GM23248 (cell line): ENCODE measurements at regions not wholly inside any gene's neighbourhood (a gene's known extent, or its start where the extent isn't known, plus 50 kb on each side); places are given as distances from the start of the nearest gene placed in this dataset.
"Not testable (repeated sequence)": the region's sequence is repeated elsewhere in the genome, so short reads cannot be mapped to it uniquely, and the experiment has no call there.

ENCODE experiments used
- DNase-seq: peaks from one replicate; pipeline ENCODE4 v3.0.0-alpha.2; 2015
- H2AFZ ChIP-seq: fragments of 200-600 bp; sonication (generic); 2 replicates; pipeline ENCODE4 v1.6.1; 2016; ENCODE audit warnings: antibody characterized with exemption
- H3F3A ChIP-seq: fragments of 200-600 bp; sonication (generic); 2 replicates; pipeline ENCODE4 v1.6.1; 2016; ENCODE audit warnings: mild to moderate bottlenecking, antibody characterized with exemption, mixed run types; ENCODE audit not compliant: insufficient read depth
- H3K27ac ChIP-seq: fragments of 200-600 bp; sonication (generic); 2 replicates; pipeline ENCODE4 v1.5.1; 2016; ENCODE audit warnings: mild to moderate bottlenecking
- H3K27me3 ChIP-seq: fragments of 200-600 bp; sonication (generic); replicated peaks from 2 replicates; pipeline ENCODE4 v1.6.1; 2016; ENCODE audit warnings: mild to moderate bottlenecking; ENCODE audit not compliant: insufficient read depth
- H3K36me3 ChIP-seq: fragments of 200-600 bp; sonication (generic); 2 replicates; pipeline ENCODE4 v1.6.1; 2016; ENCODE audit warnings: low read depth, mild to moderate bottlenecking
- H3K4me1 ChIP-seq: fragments of 200-600 bp; sonication (generic); 2 replicates; pipeline ENCODE4 v1.6.1; 2016; ENCODE audit warnings: mild to moderate bottlenecking; ENCODE audit not compliant: insufficient read depth
- H3K4me2 ChIP-seq: fragments of 200-600 bp; sonication (generic); one replicate; pipeline ENCODE4 v1.6.1; 2016; ENCODE audit warnings: mild to moderate bottlenecking; ENCODE audit not compliant: unreplicated experiment
- H3K4me3 ChIP-seq: fragments of 200-600 bp; sonication (generic); 2 replicates; pipeline ENCODE4 v1.5.1; 2016; ENCODE audit warnings: mild to moderate bottlenecking
- H3K79me2 ChIP-seq: fragments of 200-600 bp; sonication (generic); 2 replicates; pipeline ENCODE4 v1.6.1; 2016; ENCODE audit warnings: mild to moderate bottlenecking; ENCODE audit not compliant: insufficient read depth
- H3K9ac ChIP-seq: fragments of 200-600 bp; sonication (generic); 2 replicates; pipeline ENCODE4 v1.6.1; 2016; ENCODE audit warnings: mild to moderate bottlenecking
- H3K9me2 ChIP-seq: fragments of 200-600 bp; sonication (generic); 2 replicates; pipeline ENCODE4 v1.6.1; 2016; ENCODE audit warnings: mixed run types, mild to moderate bottlenecking, moderate library complexity; ENCODE audit not compliant: insufficient read depth
- H3K9me3 ChIP-seq: fragments of 200-600 bp; sonication (generic); one replicate; pipeline ENCODE4 v1.6.1; 2017; ENCODE audit warnings: low read depth
- H4K20me1 ChIP-seq: fragments of 200-600 bp; sonication (generic); 2 replicates; pipeline ENCODE4 v1.6.0; 2016; ENCODE audit not compliant: insufficient read depth
- EZH2 ChIP-seq: fragments of 200-600 bp; sonication (generic); IDR thresholded peaks from 2 replicates; pipeline ENCODE4 v1.6.1; 2018; ENCODE audit warnings: antibody characterized with exemption, mild to moderate bottlenecking; ENCODE audit not compliant: insufficient read depth, poor library complexity, severe bottlenecking
- EZH2phosphoT487 ChIP-seq: fragments of 200-600 bp; sonication (generic); IDR thresholded peaks from 2 replicates; pipeline ENCODE4 v1.6.1; 2018; ENCODE audit warnings: antibody characterized with exemption, moderate library complexity, mild to moderate bottlenecking, low read depth; ENCODE audit not compliant: insufficient read depth
- WGBS, 2 experiments: methylation state at CpG; one replicate each; pipeline ENCODE4 v1.1.6; 2015 to 2017; ENCODE audit warnings: low lambda C conversion rate in 2 of 2, low coverage in 1 of 2; ENCODE audit errors: missing lambda C conversion rate in 2 of 2; 5-methylcytosine and 5-hydroxymethylcytosine counted together
- in situ Hi-C: fragments of 300-500 bp; cut with MboI; formaldehyde crosslinking; loops from 2 replicates; pipeline ENCODE4 v1.15.0; 2020

DNA sequence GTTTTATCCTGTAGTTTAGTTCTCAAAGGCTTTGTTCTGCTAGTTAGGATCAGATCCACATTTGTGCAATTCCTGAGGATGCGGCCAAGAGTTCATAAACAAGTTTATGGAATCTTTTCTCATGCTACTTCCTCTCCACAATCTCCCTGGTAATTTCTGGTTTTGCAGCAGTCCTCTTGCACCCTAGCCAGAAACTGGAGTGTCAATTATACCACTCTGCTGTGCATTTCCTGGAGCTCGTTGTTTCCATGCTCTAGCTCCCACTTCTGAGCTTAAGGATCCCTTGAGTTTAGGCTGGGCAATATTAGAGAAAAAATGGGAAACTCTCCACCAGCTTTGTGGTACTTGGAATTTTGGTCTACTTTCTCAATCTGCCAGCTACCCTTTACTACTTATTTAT, 474.7 kb downstream of the DIRAS2 start:
- Histone ChIP-seq H2AFZ (no peak overlapping the region), H3K9ac (no peak overlapping the region), H4K20me1 (no peaks in the 10 kb centered on the region), H3K27me3 (no peaks in the 10 kb centered on the region), H3K36me3 (no peaks in the 10 kb centered on the region), H3K27ac (no peak overlapping the region), H3K79me2 (no peaks in the 10 kb centered on the region), H3K4me1 (no peaks in the 10 kb centered on the region), H3K9me3 (no peaks in the 10 kb centered on the region), H3K9me2 (no peaks in the 10 kb centered on the region), H3F3A (no peaks in the 10 kb centered on the region), H3K4me2 (no peak overlapping the region), H3K4me3 (no peak overlapping the region)
- DNase-seq, result no peak
- WGBS, 2 experiments, result 9 to 13% methylated on average over 2 of the region's 2 CpGs
- in situ Hi-C loops, result no loop called here
- TF ChIP-seq EZH2phosphoT487, result no peak
- no peak for TF ChIP-seq EZH2

GRCh38 chr9:90169490-90169889, 473.1 kb downstream of the DIRAS2 start:
- H3K79me2 ChIP-seq, result no peaks in the 10 kb centered on the region
- TF ChIP-seq EZH2phosphoT487 (no peak), EZH2 (no peak)
- no peaks in the 10 kb centered on the region for H3F3A ChIP-seq
- no peak overlapping the region for H3K4me3 ChIP-seq
- no peaks in the 10 kb centered on the region for H3K36me3 ChIP-seq
- H2AFZ ChIP-seq, result no peak overlapping the region
- no peak overlapping the region for H3K4me2 ChIP-seq
- no peaks in the 10 kb centered on the region for H3K9me2 ChIP-seq
- no peaks in the 10 kb centered on the region for H3K4me1 ChIP-seq
- DNase-seq, result no peak
- no peaks in the 10 kb centered on the region for H4K20me1 ChIP-seq
- no peak overlapping the region for H3K9ac ChIP-seq
- WGBS, 2 experiments, result 7 to 23% methylated on average over 2 of the region's 2 CpGs
- H3K27me3 ChIP-seq, result no peaks in the 10 kb centered on the region
- H3K27ac ChIP-seq, result no peak overlapping the region
- in situ Hi-C loops, result no loop called here
- H3K9me3 ChIP-seq, result no peaks in the 10 kb centered on the region

DNA sequence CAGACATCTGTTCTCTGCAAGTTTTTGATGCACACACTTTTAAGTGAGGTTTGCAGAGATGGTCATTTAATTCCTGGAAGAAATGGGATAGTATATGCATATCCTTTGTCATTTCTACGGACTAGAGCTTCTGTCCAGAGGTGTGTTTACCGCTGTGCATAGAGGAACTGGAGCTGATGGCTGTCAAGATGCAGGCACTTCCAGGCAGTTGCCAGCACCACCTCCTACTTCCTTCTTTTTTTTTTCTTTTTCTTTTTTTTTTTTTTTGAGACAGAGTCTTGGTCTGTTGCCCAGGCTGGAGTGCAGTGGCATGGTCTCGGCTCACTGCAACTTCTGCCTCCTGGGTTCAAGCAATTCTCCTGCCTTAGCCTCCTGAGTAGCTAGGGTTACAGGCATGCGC, 468.7 kb downstream of the DIRAS2 start:
- in situ Hi-C loops, H3K9ac ChIP-seq: not testable (repeated sequence)
- WGBS, 2 experiments, result 47 to 57% methylated on average over 4 of the region's 4 CpGs

DNA sequence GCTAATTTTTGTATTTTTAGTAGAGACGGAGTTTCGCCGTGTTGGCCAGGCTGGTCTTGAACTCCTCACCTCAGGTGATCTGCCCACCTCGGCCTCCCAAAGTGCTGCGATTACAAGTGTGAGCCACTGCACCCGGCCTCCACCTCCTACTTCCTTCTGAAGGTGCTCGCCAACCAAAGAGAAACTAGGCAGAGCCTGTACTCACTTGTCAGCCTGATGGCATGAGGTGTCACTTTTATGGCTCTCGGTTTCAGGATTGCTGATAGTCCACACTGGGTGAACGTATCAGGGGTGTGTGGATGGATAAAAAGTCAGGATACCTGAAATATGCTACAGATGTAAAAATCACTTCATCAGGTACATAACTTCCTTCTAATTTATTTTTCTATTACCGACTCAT, 468.3 kb downstream of the DIRAS2 start:
- H3K4me1 ChIP-seq, H3K27ac ChIP-seq, H3K9me3 ChIP-seq, H3K4me3 ChIP-seq, H3K36me3 ChIP-seq, in situ Hi-C loops, H4K20me1 ChIP-seq, H3K9me2 ChIP-seq, H3K4me2 ChIP-seq, H3K27me3 ChIP-seq, H2AFZ ChIP-seq, H3F3A ChIP-seq, H3K79me2 ChIP-seq, DNase-seq, H3K9ac ChIP-seq: not testable (repeated sequence)
- WGBS, 2 experiments, result 54 to 61% methylated on average over 10 of the region's 10 CpGs

More for the DNA sequence above, 468.7 kb downstream of the DIRAS2 start:
- not testable (repeated sequence) for H3K36me3 ChIP-seq, DNase-seq, H3K4me1 ChIP-seq, H3K4me3 ChIP-seq, H4K20me1 ChIP-seq, H3K79me2 ChIP-seq, H3F3A ChIP-seq, H3K9me2 ChIP-seq, H3K27me3 ChIP-seq, H3K9me3 ChIP-seq, H3K4me2 ChIP-seq, H3K27ac ChIP-seq, H2AFZ ChIP-seq

DNA sequence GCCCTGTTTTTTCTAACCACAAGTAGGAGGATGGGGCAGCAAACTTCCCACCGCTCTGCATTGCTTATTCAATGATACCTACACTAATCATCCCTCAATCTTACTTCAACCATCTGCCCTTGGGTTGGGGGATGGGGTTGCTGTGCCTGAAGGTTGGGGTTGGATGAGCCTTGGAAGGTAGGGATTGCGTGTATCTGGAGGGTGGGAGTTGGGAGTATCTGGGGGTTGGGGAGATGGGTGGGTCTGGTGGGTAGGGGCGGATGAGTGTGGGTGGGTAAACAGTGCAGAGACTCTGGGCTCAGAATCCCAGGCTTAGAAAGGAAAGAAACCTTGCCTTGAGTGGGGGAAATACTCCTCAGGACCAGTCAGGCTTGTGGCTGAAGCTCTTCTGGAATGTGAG, 467.4 kb downstream of the DIRAS2 start:
- Histone ChIP-seq H3K27me3 (no peaks in the 10 kb centered on the region), H3K4me2 (no peak overlapping the region), H3K9me2 (no peaks in the 10 kb centered on the region), H3K36me3 (no peaks in the 10 kb centered on the region), H3K79me2 (no peaks in the 10 kb centered on the region), H2AFZ (no peak overlapping the region), H3K4me1 (no peaks in the 10 kb centered on the region), H3K4me3 (no peak overlapping the region), H3K27ac (no peak overlapping the region), H3K9me3 (no peaks in the 10 kb centered on the region), H3F3A (no peaks in the 10 kb centered on the region), H3K9ac (no peak overlapping the region), H4K20me1 (no peaks in the 10 kb centered on the region)
- WGBS, 2 experiments, result 31 to 49% methylated on average over 2 to 3 of the region's 3 CpGs
- DNase-seq, result no peak
- no peak for TF ChIP-seq EZH2phosphoT487
- no peak for TF ChIP-seq EZH2
- in situ Hi-C loops, result no loop called here
